Activated T-helper 1 cell treated with anti-CD3 and anti-CD28 coated beads, Interleukin-12 subunit alpha, Interleukin-12 subunit beta, Interleukin-2, Interleukin-4 antibody, amounts not matched to agents 30 ng/mL and 10 ng/mL and 1 ng/mL, durations not matched to agents 14 hours and 24 hours and 36 hours (primary cell): ENCODE measurements at regions not wholly inside any gene's neighbourhood (a gene's known extent, or its start where the extent isn't known, plus 50 kb on each side); places are given as distances from the start of the nearest gene placed in this dataset.

Experiments
- DNase-seq: peaks from one replicate; pipeline ENCODE4 v3.0.0; 2021; ENCODE audit warnings: low spot score
- H3K27ac Mint-ChIP-seq: one replicate; pipeline ENCODE4 v1.8.0; 2021; ENCODE audit warnings: mild to moderate bottlenecking, mixed read lengths
- H3K27me3 Mint-ChIP-seq: one replicate; pipeline ENCODE4 v1.8.0; 2022; ENCODE audit warnings: mild to moderate bottlenecking, moderate library complexity, mixed read lengths; ENCODE audit not compliant: insufficient read depth
- H3K36me3 Mint-ChIP-seq: one replicate; pipeline ENCODE4 v1.8.0; 2021; ENCODE audit warnings: low read depth, mixed read lengths
- H3K4me1 Mint-ChIP-seq: one replicate; pipeline ENCODE4 v1.8.0; 2021; ENCODE audit warnings: low read depth, mixed read lengths
- H3K4me3 Mint-ChIP-seq: one replicate; pipeline ENCODE4 v1.8.0; 2021; ENCODE audit warnings: mild to moderate bottlenecking, moderate library complexity, mixed read lengths
- H3K9me3 Mint-ChIP-seq: one replicate; pipeline ENCODE4 v1.8.0; 2021; ENCODE audit warnings: mixed read lengths
- intact Hi-C: fragments of 100-400 bp; cut with micrococcal nuclease; formaldehyde crosslinking; loops from one replicate; pipeline ENCODE4 v1.15.1; 2024

DNA sequence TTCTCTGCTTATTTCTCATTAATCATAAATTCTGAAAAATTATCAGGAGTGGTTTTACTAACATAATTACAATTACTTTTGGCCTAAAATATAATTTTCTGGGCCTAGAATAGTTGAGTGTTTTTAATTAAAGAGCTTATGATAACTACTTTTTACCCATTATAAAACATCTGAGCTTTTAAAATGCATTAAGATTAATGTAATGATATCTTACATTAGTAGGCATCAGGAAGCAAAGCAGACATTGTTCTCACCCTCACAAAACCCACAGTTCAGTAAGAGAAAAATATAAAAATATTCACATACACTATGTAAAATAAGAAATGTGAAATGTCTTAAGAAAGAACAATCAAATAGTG, 443.7 kb upstream of the SEMA3A start:
- no peak for DNase-seq
- Mint-ChIP-seq H3K4me3 (no peak overlapping the region), H3K4me1 (no peaks in the 10 kb centered on the region), H3K36me3 (no peaks in the 10 kb centered on the region), H3K9me3 (no peaks in the 10 kb centered on the region), H3K27ac (no peak overlapping the region), H3K27me3 (no peaks in the 10 kb centered on the region)
- intact Hi-C loops = no loop called here

DNA sequence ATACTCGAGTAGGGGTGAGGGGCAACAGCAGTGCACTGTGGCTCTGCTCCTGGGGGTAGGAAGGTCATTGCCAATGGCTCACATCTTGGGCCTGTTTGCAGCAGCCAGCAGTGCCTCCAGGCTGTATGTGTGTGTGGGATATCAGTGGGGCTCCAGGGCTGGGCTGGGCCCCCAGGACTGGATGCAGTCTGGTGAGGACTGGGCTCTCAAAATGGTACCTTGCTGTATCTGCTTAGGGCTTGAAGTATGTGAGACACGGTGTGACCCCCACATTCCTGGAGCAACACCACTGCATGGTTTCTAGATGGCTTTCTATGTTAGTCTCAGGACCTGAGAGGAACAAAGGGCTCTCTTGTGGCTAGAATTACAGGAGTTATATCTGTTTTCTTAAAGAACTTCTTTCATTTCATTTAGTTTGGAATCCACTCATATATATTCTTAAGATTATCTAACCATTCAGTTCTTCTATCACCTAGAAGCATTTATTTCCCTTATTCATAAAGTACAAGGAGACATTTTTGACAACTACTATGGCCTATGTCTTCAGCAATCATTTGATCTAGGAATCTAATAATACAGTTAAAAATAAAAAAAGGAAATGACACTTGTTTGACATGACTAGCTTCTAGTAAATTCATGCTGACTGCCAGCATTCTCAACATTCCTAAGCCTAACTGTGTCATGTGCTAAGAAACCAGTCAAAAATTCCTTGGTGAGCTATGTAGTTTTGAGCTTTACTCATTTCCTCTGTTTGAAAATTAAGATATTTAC, 443.2 kb upstream of the SEMA3A start:
- Mint-ChIP-seq H3K27ac (no peak overlapping the region), H3K9me3 (no peaks in the 10 kb centered on the region), H3K27me3 (no peaks in the 10 kb centered on the region), H3K4me3 (no peak overlapping the region), H3K36me3 (no peaks in the 10 kb centered on the region), H3K4me1 (no peaks in the 10 kb centered on the region)
- intact Hi-C loops = no loop called here
- DNase-seq = no peak

- Mint-ChIP-seq H3K4me3 (no peak overlapping the region), H3K9me3 (no peaks in the 10 kb centered on the region), H3K36me3 (no peaks in the 10 kb centered on the region), H3K4me1 (no peaks in the 10 kb centered on the region), H3K27ac (no peak overlapping the region), H3K27me3 (no peaks in the 10 kb centered on the region)
- DNase-seq = no peak
- intact Hi-C loops = no loop called here
Observed at GRCh38 chr7:84631913-84632312, 437.3 kb upstream of the SEMA3A start.

DNA sequence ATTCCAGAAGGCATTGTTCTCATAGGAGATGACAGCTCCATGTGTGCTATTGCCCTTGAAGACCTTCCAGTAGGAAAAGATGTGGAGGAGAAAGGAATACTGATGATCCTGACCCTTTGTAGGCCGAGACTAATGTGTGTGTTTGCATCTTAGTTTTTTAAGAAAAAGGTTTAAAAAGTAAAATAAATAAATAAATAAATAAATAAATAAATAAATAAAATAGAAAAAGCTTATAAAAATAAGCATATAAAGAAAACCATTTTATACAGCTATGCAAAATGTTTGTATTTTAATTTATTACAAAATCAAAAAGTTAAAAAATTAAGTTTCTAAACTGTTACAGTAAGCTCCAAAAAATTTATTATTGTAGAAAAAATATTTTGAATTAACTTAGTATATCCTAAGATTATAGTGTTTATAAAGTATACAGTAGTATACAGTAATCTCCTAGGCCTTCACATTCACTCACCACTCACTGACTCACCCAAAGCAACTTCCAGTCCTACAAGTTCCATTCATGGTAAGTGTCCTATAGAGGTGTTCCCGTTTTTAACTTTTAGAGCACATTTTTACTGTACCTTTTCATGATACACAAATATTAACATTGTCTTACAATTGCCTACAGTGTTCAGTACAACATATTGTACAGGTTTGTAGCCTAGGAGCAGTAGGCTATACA, 435.2 kb upstream of the SEMA3A start:
- Mint-ChIP-seq H3K36me3 (no peaks in the 10 kb centered on the region), H3K27me3 (no peaks in the 10 kb centered on the region), H3K4me3 (no peak overlapping the region), H3K27ac (no peak overlapping the region), H3K4me1 (no peaks in the 10 kb centered on the region), H3K9me3 (no peaks in the 10 kb centered on the region)
- intact Hi-C loops = loop anchor here (10.0 kb wide), 1 partner anchor 385 kb away; no protein-coding TSS in a partner anchor
- DNase-seq = no peak

GRCh38 chr7:84629216-84629615, 434.6 kb upstream of the SEMA3A start:
- H3K9me3 Mint-ChIP-seq = no peaks in the 10 kb centered on the region

GRCh38 chr7:84627250-84627649, 432.7 kb upstream of the SEMA3A start:
- no peak for DNase-seq
- H3K27ac Mint-ChIP-seq = no peak overlapping the region
- intact Hi-C loops = loop anchor here (10.0 kb wide), 1 partner anchor 388 kb away; no protein-coding TSS in a partner anchor
- H3K9me3 Mint-ChIP-seq = no peaks in the 10 kb centered on the region
- no peaks in the 10 kb centered on the region for H3K36me3 Mint-ChIP-seq
- H3K4me3 Mint-ChIP-seq = no peak overlapping the region
- H3K27me3 Mint-ChIP-seq = no peaks in the 10 kb centered on the region
- no peaks in the 10 kb centered on the region for H3K4me1 Mint-ChIP-seq

More at GRCh38 chr7:84629216-84629615, 434.6 kb upstream of the SEMA3A start:
- H3K27ac Mint-ChIP-seq = no peak overlapping the region
- no peaks in the 10 kb centered on the region for H3K27me3 Mint-ChIP-seq
- no peak overlapping the region for H3K4me3 Mint-ChIP-seq
- DNase-seq = no peak
- no peaks in the 10 kb centered on the region for H3K36me3 Mint-ChIP-seq
- intact Hi-C loops = loop anchor here (10.0 kb wide), 1 partner anchor 386 kb away; no protein-coding TSS in a partner anchor
- H3K4me1 Mint-ChIP-seq = no peaks in the 10 kb centered on the region

DNA sequence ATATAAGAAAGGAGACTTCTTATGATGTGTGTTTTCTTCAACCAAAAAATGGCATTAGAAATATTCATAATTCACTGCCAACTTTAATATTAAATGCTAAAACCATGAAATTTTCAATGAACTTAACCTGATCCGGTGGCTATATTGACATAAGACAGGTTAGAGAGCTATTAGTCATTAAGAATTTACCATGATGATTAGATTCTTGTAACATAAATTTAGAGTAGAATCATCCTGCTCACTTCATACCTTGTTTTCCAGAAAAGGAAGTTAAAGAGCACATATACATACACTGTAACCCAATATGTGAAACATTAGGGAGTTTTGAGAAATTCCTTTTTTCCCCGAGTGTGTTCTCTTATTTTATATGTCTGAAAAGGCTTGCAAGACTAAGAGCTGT, 430.3 kb upstream of the SEMA3A start:
- no peak for DNase-seq

DNA sequence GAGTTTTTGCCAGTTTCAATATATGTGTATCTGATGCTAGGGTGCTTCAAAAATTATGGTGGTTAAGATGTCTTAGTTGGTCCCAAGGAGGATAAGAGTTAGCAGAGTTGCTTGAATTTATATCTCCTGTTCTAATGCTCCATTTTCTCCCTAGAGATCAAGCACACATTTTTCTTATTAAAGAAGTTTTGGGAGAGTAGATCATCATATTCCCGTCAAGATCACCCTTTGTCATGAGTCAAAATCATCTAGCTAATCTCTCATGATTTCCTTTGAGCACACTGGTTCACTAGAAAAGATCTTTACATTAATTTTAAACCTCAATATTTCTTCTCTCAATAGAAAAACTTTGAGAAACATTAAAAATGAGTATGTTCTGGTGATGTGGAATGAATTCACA, 429.9 kb upstream of the SEMA3A start:
- H3K4me3 Mint-ChIP-seq = no peak overlapping the region
- DNase-seq = no peak
- H3K27ac Mint-ChIP-seq = no peak overlapping the region
- H3K4me1 Mint-ChIP-seq = no peaks in the 10 kb centered on the region
- no peaks in the 10 kb centered on the region for H3K36me3 Mint-ChIP-seq
- H3K27me3 Mint-ChIP-seq = peaks cover 3% of the 10 kb centered on the region
- no peaks in the 10 kb centered on the region for H3K9me3 Mint-ChIP-seq
- intact Hi-C loops = loop anchor here (10.0 kb wide), 1 partner anchor 390 kb away; no protein-coding TSS in a partner anchor

More for the DNA sequence above, 430.3 kb upstream of the SEMA3A start:
- intact Hi-C loops = loop anchor here (10.0 kb wide), 1 partner anchor 390 kb away; no protein-coding TSS in a partner anchor
- Mint-ChIP-seq H3K4me3 (no peak overlapping the region), H3K27ac (no peak overlapping the region), H3K36me3 (no peaks in the 10 kb centered on the region), H3K4me1 (no peaks in the 10 kb centered on the region), H3K27me3 (peaks cover 3% of the 10 kb centered on the region), H3K9me3 (no peaks in the 10 kb centered on the region)

GRCh38 chr7:84617265-84618030, 422.9 kb upstream of the SEMA3A start:
- Mint-ChIP-seq H3K9me3 (no peaks in the 10 kb centered on the region), H3K4me3 (no peak overlapping the region), H3K27me3 (peaks cover 3% of the 10 kb centered on the region), H3K36me3 (no peaks in the 10 kb centered on the region), H3K4me1 (no peaks in the 10 kb centered on the region), H3K27ac (no peak overlapping the region)
- intact Hi-C loops = no loop called here
- DNase-seq = no peak

- Mint-ChIP-seq H3K36me3 (no peaks in the 10 kb centered on the region), H3K27ac (no peak overlapping the region), H3K4me3 (no peak overlapping the region), H3K9me3 (no peaks in the 10 kb centered on the region), H3K27me3 (peaks cover 2% of the 10 kb centered on the region), H3K4me1 (no peaks in the 10 kb centered on the region)
- intact Hi-C loops = no loop called here
- no peak for DNase-seq
Observed at GRCh38 chr7:84614821-84615501, 420.4 kb upstream of the SEMA3A start.

DNA sequence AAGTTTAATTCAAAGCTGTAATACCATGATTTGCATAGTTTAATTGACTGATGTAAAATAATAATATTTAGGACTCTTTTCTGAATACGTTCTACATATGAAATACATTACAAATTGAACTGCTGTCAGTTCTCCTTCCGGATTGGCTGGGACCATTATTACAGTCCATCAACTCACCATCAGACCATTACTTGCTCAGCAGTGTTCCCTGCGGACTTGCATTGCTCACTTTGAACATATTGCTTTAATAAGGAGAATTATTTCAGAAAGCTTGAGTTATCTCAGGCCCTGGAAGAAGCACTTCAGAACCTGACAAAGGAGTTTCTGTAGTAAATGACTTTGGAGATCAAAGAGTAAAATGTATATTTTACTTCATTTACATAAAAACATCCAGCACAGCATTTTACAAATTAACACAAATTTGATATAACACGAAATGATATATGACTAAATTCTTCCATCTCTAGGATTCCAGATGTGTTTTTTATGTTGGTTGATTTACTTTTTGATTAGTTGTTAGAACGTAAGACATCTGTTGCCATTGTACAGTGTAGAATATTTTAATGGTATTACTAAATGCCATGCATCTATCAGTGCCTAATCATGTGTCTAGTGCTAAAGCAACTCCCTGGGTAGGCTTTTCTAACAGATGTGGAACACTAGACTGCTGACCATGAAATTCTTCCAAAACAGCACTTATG, 418.5 kb upstream of the SEMA3A start:
- DNase-seq = no peak
- Mint-ChIP-seq H3K4me3 (no peak overlapping the region), H3K4me1 (no peaks in the 10 kb centered on the region), H3K36me3 (no peaks in the 10 kb centered on the region), H3K27ac (no peak overlapping the region), H3K9me3 (no peaks in the 10 kb centered on the region), H3K27me3 (peaks cover 2% of the 10 kb centered on the region)
- intact Hi-C loops = no loop called here

GRCh38 chr7:84611391-84611790, 416.8 kb upstream of the SEMA3A start:
- H3K4me1 Mint-ChIP-seq = no peaks in the 10 kb centered on the region
- no peaks in the 10 kb centered on the region for H3K9me3 Mint-ChIP-seq
- H3K36me3 Mint-ChIP-seq = no peaks in the 10 kb centered on the region
- H3K4me3 Mint-ChIP-seq = no peak overlapping the region
- intact Hi-C loops = no loop called here
- H3K27ac Mint-ChIP-seq = no peak overlapping the region
- DNase-seq = no peak
- peaks cover 2% of the 10 kb centered on the region for H3K27me3 Mint-ChIP-seq
